ENCODE measurements at regions not wholly inside any gene's neighbourhood (a gene's known extent, or its start where the extent isn't known, plus 50 kb on each side); places are given as distances from the start of the nearest gene placed in this dataset.
A peak's percentile ranks its signal among the peaks of the same experiment; 100 is the strongest.

GRCh38 chr17:13920413-13920812 is 148.9 kb upstream of the COX10 start:
- DNase-seq, result no peak
- Histone ChIP-seq H3K27ac (no peak overlapping the region), H3K4me3 (no peak overlapping the region), H3K9me3 (no peaks in the 10 kb centered on the region), H3K36me3 (no peaks in the 10 kb centered on the region), H3K4me1 (peaks cover 0 to 17% (median 0%) of the 10 kb centered on the region in 9 donors), H3K27me3 (no peaks in the 10 kb centered on the region)
- TF ChIP-seq CTCF (IDR thresholded peaks at IDR 0.05), result no peak
- WGBS, 2 donors, result 60 to 69% methylated on average over 3 of the region's 3 CpGs
- intact Hi-C loops (cut with DNase I), result no loop called here
- ATAC-seq, result no peak

GRCh38 chr17:13921841-13922776 is 147.2 kb upstream of the COX10 start:
- intact Hi-C loops (cut with DNase I), result no loop called here
- H3K27ac ChIP-seq, result no peak overlapping the region
- no peaks in the 10 kb centered on the region for H3K9me3 ChIP-seq
- no peak for DNase-seq
- no peak for ATAC-seq
- peaks cover 0 to 14% (median 0%) of the 10 kb centered on the region in 9 donors for H3K4me1 ChIP-seq
- no peak for TF ChIP-seq CTCF (IDR thresholded peaks at IDR 0.05)
- no peak overlapping the region for H3K4me3 ChIP-seq
- H3K36me3 ChIP-seq, result no peaks in the 10 kb centered on the region
- H3K27me3 ChIP-seq, result no peaks in the 10 kb centered on the region
- 71 to 77% methylated on average over 19 of the region's 19 CpGs for WGBS, 2 donors

- no peak for ATAC-seq
- 87 to 90% methylated on average over 5 of the region's 5 CpGs for WGBS, 2 donors
- H3K27ac ChIP-seq, result no peak overlapping the region
- no peak overlapping the region for H3K4me3 ChIP-seq
- TF ChIP-seq CTCF (IDR thresholded peaks at IDR 0.05), result no peak
- intact Hi-C loops (cut with DNase I), result no loop called here
- peaks cover 0 to 7% (median 0%) of the 10 kb centered on the region in 9 donors for H3K4me1 ChIP-seq
- DNase-seq, result no peak
- H3K9me3 ChIP-seq, result no peaks in the 10 kb centered on the region
- no peaks in the 10 kb centered on the region for H3K27me3 ChIP-seq
- no peaks in the 10 kb centered on the region for H3K36me3 ChIP-seq
These were observed 146.4 kb upstream of the COX10 start for GRCh38 chr17:13922885-13923284.

GRCh38 chr17:13925579-13925978 is 143.7 kb upstream of the COX10 start:
- peak in 3 of 9 donors; percentile 6 to 18 (median 16) for TF ChIP-seq CTCF (IDR thresholded peaks at IDR 0.05)
- 86 to 91% methylated on average over 5 of the region's 5 CpGs for WGBS, 2 donors
- Histone ChIP-seq H3K27ac (no peak overlapping the region), H3K4me3 (no peak overlapping the region), H3K9me3 (no peaks in the 10 kb centered on the region), H3K36me3 (no peaks in the 10 kb centered on the region), H3K27me3 (no peaks in the 10 kb centered on the region), H3K4me1 (peaks cover 0 to 4% (median 0%) of the 10 kb centered on the region in 9 donors)
- no peak for DNase-seq
- intact Hi-C loops (cut with DNase I), result no loop called here
- ATAC-seq, result no peak
